ENCODE measurements at regions not wholly inside any gene's neighbourhood (a gene's known extent, or its start where the extent isn't known, plus 50 kb on each side); places are given as distances from the start of the nearest gene placed in this dataset.

- TF ChIP-seq CTCF (IDR thresholded peaks at IDR 0.05) (no peak), EP300 (IDR thresholded peaks at IDR 0.05) (no peak), POLR2AphosphoS5 (IDR thresholded peaks at IDR 0.05) (no peak)
These were observed 177.2 kb downstream of the GADD45G start for GRCh38 chr9:89781838-89782540.

Measured in suprapubic skin (tissue), 4 donors.